HG03558 (cell line): ENCODE measurements at regions not wholly inside any gene's neighbourhood (a gene's known extent, or its start where the extent isn't known, plus 50 kb on each side); places are given as distances from the start of the nearest gene placed in this dataset.
"Not testable (repeated sequence)": the region's sequence is repeated elsewhere in the genome, so short reads cannot be mapped to it uniquely, and the experiment has no call there.

ENCODE experiments used
- ATAC-seq: cut with Tn5 transposase; IDR thresholded peaks from one replicate; pipeline ENCODE4 v1.9.1; 2021; ENCODE audit warnings: moderate number of reproducible peaks; ENCODE audit not compliant: unreplicated experiment; ENCODE audit errors: extremely low read depth

- ATAC-seq: no peak
Observed at GRCh38 chr5:104845541-104845940, 1283.0 kb upstream of the NUDT12 start.

DNA sequence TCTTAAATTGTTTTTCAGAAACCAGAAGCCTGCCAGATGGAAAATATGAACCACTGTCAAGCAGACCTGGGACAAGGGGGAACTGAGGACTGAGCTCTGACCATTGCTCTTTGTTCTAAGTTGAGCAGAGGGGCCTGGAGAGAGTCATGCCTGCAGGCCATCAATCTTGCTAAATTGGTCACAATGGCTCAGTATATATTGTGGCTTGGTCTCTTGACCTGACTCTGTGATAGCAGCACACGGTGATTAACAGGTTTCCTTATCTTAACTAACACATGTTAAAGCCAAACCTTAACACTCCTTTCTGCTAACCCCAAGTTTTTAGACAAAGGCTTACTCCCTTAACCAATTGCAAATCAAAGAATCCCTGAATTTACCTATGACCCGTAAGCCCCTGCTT lies 1281.2 kb upstream of the NUDT12 start:
- no peak for ATAC-seq

DNA sequence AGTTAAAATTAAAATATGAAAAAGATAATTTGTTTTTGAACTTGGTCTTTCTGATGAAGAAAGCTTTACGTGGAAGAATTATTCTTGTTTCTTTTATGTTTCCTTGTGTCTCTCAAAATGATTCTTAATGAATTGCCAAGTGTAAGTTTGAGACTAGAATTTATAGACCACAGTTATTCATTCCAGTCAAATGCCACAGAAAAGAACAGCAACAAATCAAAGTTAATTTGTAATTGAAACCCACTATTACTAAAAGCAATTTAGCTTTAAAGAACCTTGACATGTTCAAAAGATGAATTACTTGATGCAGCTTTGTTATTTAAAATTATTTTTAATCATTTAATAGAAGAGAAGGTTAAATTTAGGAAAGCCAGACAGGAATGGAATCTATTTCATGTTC lies 1277.7 kb upstream of the NUDT12 start:
- ATAC-seq: no peak

GRCh38 chr5:104831515-104831914 lies 1268.9 kb upstream of the NUDT12 start:
- ATAC-seq: not testable (repeated sequence)

DNA sequence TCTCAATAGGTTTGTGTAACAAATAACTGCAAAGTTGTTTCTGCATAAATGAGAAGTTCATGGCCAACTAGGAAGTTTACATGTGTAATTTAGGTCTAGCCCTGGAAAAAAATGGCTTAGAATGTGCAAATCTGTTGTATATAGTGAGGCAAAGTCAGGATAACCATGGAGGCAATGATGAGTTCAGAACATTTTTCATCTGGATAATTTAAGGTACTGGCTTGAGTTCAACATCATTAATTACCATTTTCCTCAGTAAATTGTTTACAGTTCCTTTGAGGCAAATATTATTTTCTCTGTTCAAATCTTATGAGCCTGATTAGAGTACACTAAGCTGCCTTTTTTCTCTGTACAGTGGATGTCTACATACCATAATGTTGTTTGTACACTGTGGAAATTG lies 1259.0 kb upstream of the NUDT12 start:
- ATAC-seq: no peak

GRCh38 chr5:104817127-104817526 lies 1254.5 kb upstream of the NUDT12 start:
- ATAC-seq: no peak

- ATAC-seq: no peak
Observed at GRCh38 chr5:104815212-104815611, 1252.6 kb upstream of the NUDT12 start.

DNA sequence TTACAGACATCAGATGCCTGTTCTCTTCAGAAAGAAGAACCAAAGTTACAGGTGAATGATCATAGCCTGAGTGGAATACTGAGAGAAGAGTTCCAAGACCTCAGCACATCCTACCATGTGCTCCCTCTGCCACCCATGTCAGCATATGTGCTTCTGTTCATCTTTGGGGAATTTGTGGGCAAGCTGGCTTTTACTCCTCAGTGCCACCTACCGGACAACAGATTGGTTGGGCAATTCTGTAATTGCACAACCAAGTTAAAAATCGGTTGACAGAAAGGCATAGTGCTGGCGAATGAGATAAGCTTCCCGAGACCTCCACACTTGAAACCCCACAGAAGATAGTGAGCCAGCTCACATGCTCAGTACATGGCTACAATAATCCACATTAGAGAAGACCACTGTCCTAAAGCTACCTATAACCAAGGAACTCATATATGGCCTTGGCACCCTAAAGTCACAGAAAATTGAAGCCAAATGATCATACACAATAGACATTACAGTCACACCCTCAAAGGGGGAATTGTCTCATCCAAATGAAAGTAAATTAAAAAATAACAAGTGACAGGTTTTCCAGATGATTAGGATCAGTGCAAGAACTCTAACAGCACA lies 1238.0 kb upstream of the NUDT12 start:
- no peak for ATAC-seq

GRCh38 chr5:104793755-104794080 lies 1231.1 kb upstream of the NUDT12 start:
- no peak for ATAC-seq

DNA sequence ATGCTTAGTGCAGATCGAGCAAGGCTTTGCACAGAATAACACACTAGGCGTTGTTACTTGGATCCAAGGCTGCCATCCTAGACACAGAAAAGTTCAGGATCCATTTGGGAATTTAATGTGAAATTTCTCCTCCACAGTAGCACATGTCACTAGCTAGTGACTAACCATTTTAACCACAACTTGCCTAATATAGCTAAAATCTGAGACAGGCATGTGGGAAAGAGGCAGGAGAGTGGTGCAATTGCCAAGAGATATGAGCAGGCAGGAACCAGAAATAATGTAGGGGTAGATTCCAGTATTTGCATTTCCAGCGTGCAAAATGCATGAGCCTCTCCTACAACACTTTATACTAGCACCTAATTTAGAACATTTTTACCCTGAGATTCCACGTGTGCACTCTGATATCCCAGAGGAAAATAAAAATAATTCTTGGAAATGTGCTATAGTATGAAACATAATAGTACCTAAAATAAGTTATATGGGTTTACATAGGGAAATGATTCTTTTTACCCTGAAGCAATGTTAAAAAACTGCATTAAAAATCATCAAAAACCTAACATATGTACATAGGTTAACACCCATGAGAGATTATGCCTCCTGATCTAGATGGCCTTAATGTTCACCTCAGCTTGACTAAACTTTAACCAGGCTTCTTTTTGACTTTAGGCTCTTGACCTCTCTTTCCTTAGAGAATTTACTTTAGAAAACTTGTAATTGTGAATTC lies 1230.6 kb upstream of the NUDT12 start:
- no peak for ATAC-seq

DNA sequence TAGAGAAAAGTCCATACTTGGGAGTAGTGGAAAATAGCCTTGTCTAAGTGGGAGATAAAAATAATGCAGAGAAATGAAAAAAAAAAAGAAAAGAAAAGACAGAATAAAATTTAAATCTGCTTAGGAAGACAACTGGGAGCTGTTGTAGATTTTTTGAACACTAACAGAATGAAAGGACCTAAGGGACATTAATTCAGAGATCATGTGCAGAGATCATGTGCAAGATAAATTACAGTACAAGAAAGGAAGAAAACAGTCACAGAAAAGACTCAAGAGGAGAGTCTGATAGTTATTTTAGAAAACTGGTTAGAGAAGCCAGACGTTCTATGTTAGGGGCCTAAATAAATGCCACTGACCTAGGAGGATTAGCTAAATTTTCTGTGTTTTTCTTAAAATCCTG lies 1226.8 kb upstream of the NUDT12 start:
- ATAC-seq: no peak

DNA sequence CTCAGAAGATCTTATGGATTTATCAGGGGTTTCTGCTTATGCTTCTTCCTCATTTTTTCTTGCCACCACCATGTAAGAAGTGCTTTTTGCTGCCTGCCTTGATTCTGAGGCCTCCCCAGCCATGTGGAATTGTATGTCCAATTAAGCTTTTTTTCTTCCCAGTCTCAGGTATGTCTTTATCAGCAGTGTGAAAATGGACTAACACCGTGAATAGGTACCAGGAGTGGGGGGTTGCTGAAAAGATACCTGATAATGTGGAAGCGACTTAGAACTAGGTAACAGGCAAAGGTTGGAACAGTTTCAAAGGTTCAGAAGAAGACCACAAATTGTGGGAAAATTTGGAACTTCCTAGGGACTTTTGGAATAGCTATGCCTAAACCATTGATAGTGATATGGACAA lies 1222.5 kb upstream of the NUDT12 start:
- no peak for ATAC-seq

DNA sequence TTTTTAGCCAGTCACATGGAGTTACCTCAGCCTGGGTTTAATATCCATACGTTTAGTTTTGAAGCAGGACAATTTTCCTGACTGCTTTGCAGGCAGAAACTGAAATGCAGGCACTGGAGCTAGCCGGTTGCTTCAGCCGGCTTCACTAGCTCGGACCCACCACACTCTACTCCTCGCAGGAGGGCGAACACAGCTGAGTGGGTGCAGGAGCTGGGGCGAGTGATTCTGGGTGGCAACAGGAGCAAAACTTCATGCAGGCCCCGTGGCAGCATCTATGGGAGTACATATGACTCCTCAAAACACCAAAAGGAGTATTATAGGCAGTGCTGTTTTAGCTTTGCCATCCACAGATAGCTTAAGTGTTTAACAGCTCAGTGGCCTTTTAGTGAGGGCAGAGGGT lies 1211.8 kb upstream of the NUDT12 start:
- ATAC-seq: no peak

GRCh38 chr5:104764197-104764596 lies 1201.6 kb upstream of the NUDT12 start:
- ATAC-seq: no peak

GRCh38 chr5:104763216-104763615 lies 1200.6 kb upstream of the NUDT12 start:
- no peak for ATAC-seq

GRCh38 chr5:104757915-104758314 lies 1195.3 kb upstream of the NUDT12 start:
- no peak for ATAC-seq

DNA sequence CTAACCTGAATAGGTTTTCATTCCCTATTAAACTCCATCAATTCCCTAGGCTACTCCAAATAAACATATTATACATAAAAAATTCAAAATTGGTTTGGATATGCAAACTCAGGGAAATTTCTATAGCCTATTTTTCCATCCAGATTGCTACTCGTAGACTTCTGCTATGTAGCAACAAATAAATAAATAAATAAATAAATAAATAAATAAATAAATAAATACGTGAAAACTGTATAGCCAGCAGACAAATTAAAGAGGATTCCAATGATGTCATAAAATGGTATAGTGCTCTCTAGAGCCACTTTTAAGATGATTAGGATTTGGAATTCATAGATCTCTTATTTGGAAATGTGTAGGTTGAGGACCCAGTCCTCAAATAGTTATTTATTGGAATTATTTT lies 1193.2 kb upstream of the NUDT12 start:
- no peak for ATAC-seq

GRCh38 chr5:104754311-104754995 lies 1191.9 kb upstream of the NUDT12 start:
- ATAC-seq: no peak

- ATAC-seq: no peak
Observed at GRCh38 chr5:104751969-104752368, 1189.4 kb upstream of the NUDT12 start.

- ATAC-seq: no peak
Observed at GRCh38 chr5:104739905-104740304, 1177.3 kb upstream of the NUDT12 start.

DNA sequence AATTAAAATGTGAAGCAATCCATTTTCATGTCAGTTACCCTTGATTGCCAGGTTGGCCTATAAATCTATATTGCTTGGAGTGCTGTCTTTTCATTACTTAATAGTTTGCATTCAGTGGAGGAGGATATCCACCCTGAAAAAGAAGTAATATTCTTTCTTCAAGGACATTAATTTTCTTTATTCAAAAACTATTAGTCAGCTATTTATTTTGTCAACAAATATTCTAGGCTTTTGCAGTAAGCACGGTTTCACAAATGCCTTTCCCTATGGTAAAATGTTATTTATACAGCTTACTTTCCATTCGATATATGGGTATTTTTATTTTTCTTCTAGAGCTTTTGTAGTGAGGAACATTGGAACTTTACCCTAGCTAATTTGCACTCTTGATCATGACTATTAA lies 1176.9 kb upstream of the NUDT12 start:
- no peak for ATAC-seq

DNA sequence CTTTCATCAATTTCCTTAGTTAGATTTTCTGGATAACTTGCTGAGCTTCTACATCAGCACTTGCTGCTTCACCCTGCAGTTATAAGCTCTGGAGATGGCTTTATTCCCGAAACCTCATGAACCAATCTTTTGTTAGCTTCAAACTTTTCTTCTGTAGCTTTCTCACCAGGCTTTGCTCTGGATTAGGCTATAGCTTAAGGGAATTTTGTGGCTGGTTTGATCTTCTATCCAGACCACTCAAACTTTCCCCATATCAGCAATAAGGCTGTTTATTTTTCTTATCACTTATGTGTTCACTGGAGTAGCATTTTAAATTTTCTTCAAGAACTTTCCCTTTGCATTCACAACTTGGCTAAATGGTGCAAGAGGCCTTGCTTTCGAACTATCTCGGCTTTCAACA lies 1173.5 kb upstream of the NUDT12 start:
- no peak for ATAC-seq
